Stimulated activated CD8-positive, alpha-beta memory T cell treated with anti-CD3 and anti-CD28 coated beads, Interleukin-4, amount 100 ng/mL, for 48 hours (primary cell): ENCODE measurements at regions not wholly inside any gene's neighbourhood (a gene's known extent, or its start where the extent isn't known, plus 50 kb on each side); places are given as distances from the start of the nearest gene placed in this dataset.

Experiments used
- DNase-seq: peaks from one replicate; pipeline ENCODE4 v3.0.0-alpha.2; 2020

- no peak for DNase-seq
Observed at GRCh38 chr13:97798171-97798821, 155.2 kb upstream of the IPO5 start.

GRCh38 chr13:97798836-97799235 is 154.6 kb upstream of the IPO5 start:
- DNase-seq: no peak

- no peak for DNase-seq
Observed at GRCh38 chr13:97802213-97802612, 151.3 kb upstream of the IPO5 start.

GRCh38 chr13:97809576-97809975 is 143.9 kb upstream of the IPO5 start:
- no peak for DNase-seq

GRCh38 chr13:97810152-97810551 is 143.3 kb upstream of the IPO5 start:
- DNase-seq: no peak

GRCh38 chr13:97822377-97822776 is 131.1 kb upstream of the IPO5 start:
- no peak for DNase-seq

- DNase-seq: no peak
Observed at GRCh38 chr13:97826421-97827012, 127.0 kb upstream of the IPO5 start.

- DNase-seq: no peak
Observed at GRCh38 chr13:97834250-97834649, 119.2 kb upstream of the IPO5 start.

- no peak for DNase-seq
Observed at GRCh38 chr13:97843189-97843588, 110.3 kb upstream of the IPO5 start.

GRCh38 chr13:97844151-97844550 is 109.3 kb upstream of the IPO5 start:
- no peak for DNase-seq

- no peak for DNase-seq
Observed at GRCh38 chr13:97848886-97849285, 104.6 kb upstream of the IPO5 start.

- no peak for DNase-seq
Observed at GRCh38 chr13:97849305-97849704, 104.2 kb upstream of the IPO5 start.

- no peak for DNase-seq
Observed at GRCh38 chr13:97851269-97851668, 102.2 kb upstream of the IPO5 start.

GRCh38 chr13:97852181-97852874 is 101.1 kb upstream of the IPO5 start:
- DNase-seq: no peak

GRCh38 chr13:97853550-97853949 is 99.9 kb upstream of the IPO5 start:
- DNase-seq: no peak

GRCh38 chr13:97855570-97856303 is 97.7 kb upstream of the IPO5 start:
- no peak for DNase-seq

- DNase-seq: no peak
Observed at GRCh38 chr13:97856304-97856675, 97.2 kb upstream of the IPO5 start.

GRCh38 chr13:97858161-97858560 is 95.3 kb upstream of the IPO5 start:
- no peak for DNase-seq

GRCh38 chr13:97866346-97866745 is 87.1 kb upstream of the IPO5 start:
- DNase-seq: no peak

- no peak for DNase-seq
Observed at GRCh38 chr13:97866751-97867150, 86.7 kb upstream of the IPO5 start.

- DNase-seq: no peak
Observed at GRCh38 chr13:97873398-97873797, 80.1 kb upstream of the IPO5 start.

GRCh38 chr13:97875218-97875617 is 78.3 kb upstream of the IPO5 start:
- no peak for DNase-seq

- no peak for DNase-seq
Observed at GRCh38 chr13:97875911-97876310, 77.6 kb upstream of the IPO5 start.
